ENCODE measurements at regions not wholly inside any gene's neighbourhood (a gene's known extent, or its start where the extent isn't known, plus 50 kb on each side); places are given as distances from the start of the nearest gene placed in this dataset.

DNA sequence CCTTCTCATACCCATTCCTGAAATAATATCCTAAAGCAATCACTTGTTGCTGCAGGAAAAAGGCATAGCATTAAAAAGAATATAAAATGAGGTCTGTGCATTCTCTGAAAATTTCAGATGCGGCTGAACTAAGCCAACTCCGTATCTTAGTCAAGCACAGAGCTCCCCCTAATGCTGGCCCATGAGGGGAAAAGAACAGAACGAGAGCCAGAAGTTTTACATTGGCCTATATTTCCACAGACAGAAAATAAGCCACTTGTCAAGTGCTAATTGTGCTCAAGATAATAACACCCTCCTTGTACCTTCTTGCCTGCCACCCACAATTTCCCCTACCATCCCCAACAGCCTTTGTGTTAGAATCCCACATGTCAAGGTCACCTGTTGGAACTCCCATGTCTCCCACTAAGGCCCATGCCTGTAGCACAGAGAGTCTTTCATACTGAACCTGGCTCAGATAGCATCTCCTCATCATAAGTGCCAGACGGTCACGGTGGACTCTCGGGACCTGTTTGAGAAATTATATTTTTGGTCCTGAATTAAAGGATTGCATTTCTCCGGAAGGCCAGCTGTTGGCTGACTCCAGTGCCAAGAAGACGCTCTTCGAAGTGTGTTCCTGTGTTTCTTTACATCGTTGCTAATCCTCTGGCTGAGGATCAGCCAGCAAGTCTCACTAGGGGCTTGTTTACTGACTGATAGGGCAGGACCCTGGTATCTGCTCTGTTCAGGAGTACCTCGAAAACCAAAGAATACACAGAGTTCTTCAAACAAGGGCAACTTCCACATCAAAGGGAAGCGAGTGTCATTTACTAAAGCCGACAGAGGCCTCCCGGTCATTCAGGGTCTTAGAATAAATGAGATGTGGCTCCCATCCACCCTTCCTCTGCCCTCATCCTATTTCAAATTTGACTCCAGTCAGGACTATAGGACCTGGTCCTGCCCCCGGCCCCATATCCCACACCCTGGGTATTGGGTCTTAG, 183.4 kb upstream of the FBXL4 start:
- TF ChIP-seq, protein P1, sequence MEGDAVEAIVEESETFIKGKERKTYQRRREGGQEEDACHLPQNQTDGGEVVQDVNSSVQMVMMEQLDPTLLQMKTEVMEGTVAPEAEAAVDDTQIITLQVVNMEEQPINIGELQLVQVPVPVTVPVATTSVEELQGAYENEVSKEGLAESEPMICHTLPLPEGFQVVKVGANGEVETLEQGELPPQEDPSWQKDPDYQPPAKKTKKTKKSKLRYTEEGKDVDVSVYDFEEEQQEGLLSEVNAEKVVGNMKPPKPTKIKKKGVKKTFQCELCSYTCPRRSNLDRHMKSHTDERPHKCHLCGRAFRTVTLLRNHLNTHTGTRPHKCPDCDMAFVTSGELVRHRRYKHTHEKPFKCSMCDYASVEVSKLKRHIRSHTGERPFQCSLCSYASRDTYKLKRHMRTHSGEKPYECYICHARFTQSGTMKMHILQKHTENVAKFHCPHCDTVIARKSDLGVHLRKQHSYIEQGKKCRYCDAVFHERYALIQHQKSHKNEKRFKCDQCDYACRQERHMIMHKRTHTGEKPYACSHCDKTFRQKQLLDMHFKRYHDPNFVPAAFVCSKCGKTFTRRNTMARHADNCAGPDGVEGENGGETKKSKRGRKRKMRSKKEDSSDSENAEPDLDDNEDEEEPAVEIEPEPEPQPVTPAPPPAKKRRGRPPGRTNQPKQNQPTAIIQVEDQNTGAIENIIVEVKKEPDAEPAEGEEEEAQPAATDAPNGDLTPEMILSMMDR (IDR thresholded peaks at IDR 0.05; ENCODE audit: low read depth, low read length) = peak; percentile 41
- TF ChIP-seq EZH2phosphoT487 (IDR thresholded peaks at IDR 0.05; ENCODE audit: low read depth) = no peak
